Stimulated activated CD4-positive, alpha-beta T cell treated with anti-CD3 and anti-CD28 coated beads, Interleukin-15, amount 100 ng/mL, for 24 hours (primary cell): ENCODE measurements at regions not wholly inside any gene's neighbourhood (a gene's known extent, or its start where the extent isn't known, plus 50 kb on each side); places are given as distances from the start of the nearest gene placed in this dataset.

Experiments used
- DNase-seq: peaks from one replicate; pipeline ENCODE4 v3.0.0-alpha.2; 2020

GRCh38 chr5:82417776-82418607 lies 139.8 kb upstream of the RPS23 start:
- no peak for DNase-seq

GRCh38 chr5:82416512-82416911 lies 138.4 kb upstream of the RPS23 start:
- DNase-seq: no peak

- no peak for DNase-seq
Observed at GRCh38 chr5:82414041-82414388, 135.9 kb upstream of the RPS23 start.

GRCh38 chr5:82413302-82414040 lies 135.3 kb upstream of the RPS23 start:
- no peak for DNase-seq

- no peak for DNase-seq
Observed at GRCh38 chr5:82408033-82408432, 129.9 kb upstream of the RPS23 start.

GRCh38 chr5:82406205-82406773 lies 128.1 kb upstream of the RPS23 start:
- no peak for DNase-seq

DNA sequence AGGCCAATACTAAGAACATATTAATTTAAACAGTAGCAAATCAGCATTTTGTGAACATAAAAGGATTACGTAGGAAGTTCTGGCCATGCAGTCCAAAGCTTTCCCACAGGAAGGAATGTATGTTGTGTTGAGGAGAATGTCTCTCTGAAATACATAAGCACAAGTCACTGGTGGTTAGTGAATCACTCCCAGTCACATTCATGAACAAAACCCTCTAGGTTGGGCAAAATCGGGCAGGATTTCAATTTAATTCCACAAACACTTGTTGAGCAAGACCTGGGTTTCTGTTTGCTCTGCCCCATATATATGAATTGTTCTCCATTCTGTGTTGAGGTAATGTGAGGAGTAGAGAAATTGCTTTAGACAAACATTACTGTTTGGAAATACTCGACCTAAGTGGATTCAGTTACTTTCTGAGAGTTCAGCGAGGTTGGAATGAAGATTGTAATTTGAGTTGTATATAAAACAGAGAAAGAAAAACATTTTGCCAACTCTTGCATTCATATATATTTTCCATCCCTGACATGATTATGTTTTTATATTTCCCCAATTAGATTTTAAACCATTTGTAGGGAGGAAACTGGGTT lies 127.6 kb upstream of the RPS23 start:
- DNase-seq: no peak

DNA sequence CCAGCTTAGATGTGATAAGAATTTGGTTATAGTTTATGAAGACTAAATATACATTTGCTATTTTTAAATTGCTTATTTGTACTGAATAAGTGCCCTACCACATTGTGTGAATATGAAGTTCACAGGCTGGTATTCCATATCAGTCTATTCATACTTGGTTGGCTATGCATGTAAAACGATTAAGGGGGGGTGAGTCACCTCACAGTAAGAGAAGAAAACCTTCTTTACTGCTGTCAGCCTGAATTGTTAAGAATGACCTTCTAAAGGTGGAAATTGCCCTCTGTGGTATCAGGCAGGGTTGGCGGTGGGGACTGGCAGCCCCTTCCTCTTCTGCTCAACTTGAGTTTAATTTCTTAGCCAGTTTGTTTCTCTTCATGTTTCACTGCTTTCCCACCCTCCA lies 127.0 kb upstream of the RPS23 start:
- no peak for DNase-seq

- no peak for DNase-seq
Observed at GRCh38 chr5:82404382-82404945, 126.3 kb upstream of the RPS23 start.

DNA sequence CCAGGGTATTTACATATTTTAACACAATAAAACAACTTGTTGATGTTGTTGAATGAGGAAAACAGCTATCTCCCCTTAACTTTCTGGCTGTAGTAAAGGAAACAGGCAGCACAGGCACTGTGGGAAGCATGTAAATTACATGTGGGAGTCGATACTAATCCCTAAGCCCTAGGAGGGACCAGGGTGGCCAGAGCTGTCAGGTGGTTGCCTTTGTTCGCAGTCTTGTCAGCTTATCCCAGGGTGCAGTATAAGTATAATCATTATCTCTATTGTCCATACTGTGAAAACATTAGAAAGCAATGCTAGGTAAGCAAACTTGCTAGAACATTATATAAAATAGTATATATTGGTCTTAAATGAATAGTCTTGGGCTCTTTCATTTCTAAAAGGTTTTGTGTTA lies 125.6 kb upstream of the RPS23 start:
- DNase-seq: no peak

- DNase-seq: no peak
Observed at GRCh38 chr5:82403026-82403425, 124.9 kb upstream of the RPS23 start.

DNA sequence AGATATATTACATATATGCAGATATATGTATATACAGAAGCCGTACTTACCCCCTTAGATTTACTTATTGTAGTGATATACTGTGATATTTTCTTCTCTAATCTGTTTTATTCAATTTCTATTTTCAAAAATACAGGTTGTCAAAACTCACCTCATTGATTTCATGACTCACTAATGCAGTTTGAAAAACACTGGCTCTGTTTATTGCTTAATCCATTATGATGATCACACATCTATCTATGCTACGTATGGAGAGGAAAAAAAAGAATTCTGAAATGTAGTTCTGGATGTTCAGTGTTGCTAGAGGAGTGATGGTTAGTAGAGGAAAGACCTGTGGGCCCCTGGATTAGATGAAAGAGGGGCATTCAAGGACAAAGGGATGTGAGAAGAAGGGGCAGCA lies 121.0 kb upstream of the RPS23 start:
- DNase-seq: no peak

GRCh38 chr5:82397741-82398320 lies 119.7 kb upstream of the RPS23 start:
- DNase-seq: no peak

DNA sequence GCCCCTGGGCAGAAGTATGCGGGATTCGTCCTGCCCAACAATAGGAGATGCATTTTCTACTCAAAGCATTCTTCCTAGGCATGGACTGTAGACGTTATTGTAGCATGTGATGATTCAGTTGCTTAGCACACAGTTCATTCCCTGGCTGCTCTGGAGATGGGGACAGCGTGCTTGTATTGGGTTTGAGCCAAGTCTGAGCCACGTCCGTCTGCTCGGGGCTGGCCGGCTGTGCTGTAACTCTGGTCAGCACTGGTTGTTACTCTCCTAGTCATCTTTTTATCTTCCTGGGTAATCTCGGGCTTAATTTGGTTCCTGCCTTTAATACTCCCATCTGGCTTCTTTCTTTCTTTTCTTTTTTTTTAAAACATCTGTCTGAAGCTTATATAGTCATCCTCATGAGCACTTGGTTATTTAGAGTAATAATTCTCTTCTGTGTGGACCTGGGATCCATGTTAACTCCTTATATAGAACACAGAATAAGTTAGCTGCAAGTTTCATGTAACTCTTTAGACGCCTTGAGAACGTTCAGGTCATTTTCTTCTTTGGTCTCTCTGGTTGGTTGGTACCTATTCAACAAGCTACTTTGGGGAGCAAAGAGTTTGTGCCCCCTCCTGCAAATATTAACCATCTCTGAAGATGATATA lies 118.8 kb upstream of the RPS23 start:
- DNase-seq: no peak

GRCh38 chr5:82396396-82396795 lies 118.2 kb upstream of the RPS23 start:
- no peak for DNase-seq

DNA sequence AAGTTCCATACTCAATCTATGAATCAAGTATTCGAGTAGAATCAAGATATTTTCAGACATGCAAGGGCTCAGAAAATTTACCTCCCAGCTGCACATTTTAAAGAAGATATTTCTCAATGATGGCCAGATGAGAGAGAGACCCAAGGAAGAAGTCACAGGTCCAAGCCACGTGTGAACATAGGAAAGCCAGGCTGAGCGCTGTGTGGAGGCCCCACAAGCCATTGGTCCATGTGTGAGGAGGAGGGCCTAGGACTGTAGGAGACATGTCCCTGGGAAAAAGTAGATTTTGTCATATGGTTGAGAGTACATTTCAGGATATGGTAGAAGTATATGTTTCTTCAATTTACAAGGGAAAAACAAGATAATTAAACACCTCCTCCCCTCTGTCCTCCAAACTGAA lies 115.8 kb upstream of the RPS23 start:
- no peak for DNase-seq

- no peak for DNase-seq
Observed at GRCh38 chr5:82390088-82390487, 111.9 kb upstream of the RPS23 start.

- DNase-seq: no peak
Observed at GRCh38 chr5:82389347-82389746, 111.2 kb upstream of the RPS23 start.

- no peak for DNase-seq
Observed at GRCh38 chr5:82388181-82388580, 110.0 kb upstream of the RPS23 start.

DNA sequence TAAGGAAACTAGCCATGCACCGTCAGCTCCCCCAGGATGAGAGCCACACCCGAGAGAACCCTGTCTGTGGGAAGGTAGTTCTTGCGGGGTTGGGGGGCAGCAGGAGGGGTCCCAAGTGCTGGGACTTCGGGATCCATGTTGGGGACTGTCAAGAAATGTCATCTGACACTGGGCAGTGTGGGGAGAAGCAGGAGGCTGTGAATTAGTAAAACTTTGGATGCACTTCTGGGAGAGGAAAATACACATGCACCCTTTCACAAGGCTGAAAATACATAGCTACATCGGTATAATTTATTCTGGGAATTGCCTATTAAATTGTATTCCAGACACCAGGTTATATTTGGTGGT lies 109.6 kb upstream of the RPS23 start:
- DNase-seq: no peak

DNA sequence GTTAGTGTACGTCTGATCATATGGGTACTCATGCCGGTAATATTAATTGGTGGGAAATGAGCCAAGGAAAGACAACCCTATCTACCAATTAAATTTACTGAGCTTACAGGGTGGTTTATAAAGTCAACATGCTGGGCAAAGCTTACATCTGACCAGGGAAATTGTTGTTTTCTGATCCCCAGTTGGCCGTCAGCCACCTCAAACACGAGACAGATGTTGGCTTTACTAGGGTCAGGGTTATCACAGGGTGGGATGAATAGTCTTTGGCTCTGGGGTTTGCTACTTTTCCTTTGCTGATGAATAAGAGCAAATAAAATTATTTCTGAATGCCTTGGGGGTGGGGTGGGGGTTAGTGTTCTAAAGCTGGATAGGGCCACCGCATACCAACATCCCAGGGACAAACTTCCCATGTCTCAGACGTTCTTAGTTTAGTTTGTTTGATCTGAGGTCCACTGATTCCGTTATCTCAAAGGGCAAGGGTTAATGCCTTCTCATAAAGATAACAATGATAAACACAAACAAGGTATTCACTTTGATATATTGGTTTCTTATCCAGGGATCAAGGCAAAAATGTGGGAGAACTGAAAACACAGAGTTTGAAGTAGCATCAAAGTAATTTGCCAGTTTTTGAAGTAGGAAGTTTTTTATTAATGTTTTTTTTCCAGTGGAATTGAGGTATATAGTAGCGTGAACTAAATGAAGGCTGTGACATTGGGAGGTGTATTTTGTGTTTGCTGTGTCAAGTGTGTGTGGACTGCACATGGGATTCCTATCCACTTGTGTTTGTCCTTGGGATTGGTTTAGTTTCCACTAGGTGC lies 109.1 kb upstream of the RPS23 start:
- DNase-seq: no peak

- DNase-seq: no peak
Observed at GRCh38 chr5:82386576-82386975, 108.4 kb upstream of the RPS23 start.
